Sigmoid colon (tissue), 4 donors: ENCODE measurements at regions not wholly inside any gene's neighbourhood (a gene's known extent, or its start where the extent isn't known, plus 50 kb on each side); places are given as distances from the start of the nearest gene placed in this dataset.

Experiments
- POLR2A ChIP-seq, 2 donors: fragments of 450-650 bp; IDR thresholded peaks; one replicate each; pipeline ENCODE4 v1.6.1; 2016; ENCODE audit warnings: antibody characterized with exemption in 2 of 2, mild to moderate bottlenecking in 2 of 2, moderate library complexity in 2 of 2
- POLR2AphosphoS5 ChIP-seq, 4 donors: sonication (generic); formaldehyde crosslinking; IDR thresholded peaks; one replicate each; pipeline ENCODE4 v1.6.1; 2017; ENCODE audit warnings: antibody characterized with exemption in 4 of 4
- TF ChIP-seq, protein P1 (sequence below), 4 experiments: fragments of 450-650 bp in 3 of 4; fragments of 200-600 bp in 1 of 4; IDR thresholded peaks; one replicate each; pipeline ENCODE4 v1.5.1; 2016 to 2019; ENCODE audit warnings: antibody characterized with exemption in 4 of 4, mild to moderate bottlenecking in 3 of 4, moderate library complexity in 2 of 4

DNA sequence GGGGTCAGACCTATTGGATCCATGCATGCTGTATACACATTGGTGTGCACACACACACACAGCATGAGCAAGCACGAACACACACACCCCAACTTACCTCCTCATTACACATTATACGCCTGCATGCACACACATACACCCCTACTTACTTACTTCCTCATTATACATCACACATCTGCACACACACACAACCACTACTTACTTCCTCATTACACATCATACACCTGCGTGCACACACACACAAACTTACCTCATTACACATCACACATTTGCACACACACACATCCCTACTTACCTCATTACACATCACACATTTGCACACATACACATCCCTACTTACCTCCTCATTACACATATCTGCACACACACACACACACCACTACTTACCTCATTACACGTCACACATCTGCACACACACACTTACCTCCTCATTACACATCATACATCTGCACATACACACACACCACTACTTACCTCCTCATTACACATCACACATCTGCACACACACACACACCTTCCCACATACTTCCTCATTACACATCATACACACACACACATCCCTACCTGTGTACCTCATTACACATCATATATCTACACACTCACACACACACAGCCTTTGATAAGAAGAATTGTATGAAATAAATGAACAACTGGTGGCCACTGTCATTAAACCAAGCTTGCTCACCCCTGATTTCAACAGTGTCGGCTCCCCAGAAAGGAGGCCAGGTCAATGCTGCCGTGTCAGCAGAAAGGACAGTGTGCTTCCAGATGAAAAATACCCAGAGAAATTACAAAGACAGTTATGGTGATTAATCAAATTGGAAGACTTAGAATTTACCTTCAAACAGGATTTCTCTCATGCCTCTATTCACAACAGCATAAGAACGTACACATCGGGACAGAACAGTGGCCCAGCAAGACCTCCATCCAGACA lies 117.8 kb downstream of the SETD4 start:
- TF ChIP-seq, protein P1, sequence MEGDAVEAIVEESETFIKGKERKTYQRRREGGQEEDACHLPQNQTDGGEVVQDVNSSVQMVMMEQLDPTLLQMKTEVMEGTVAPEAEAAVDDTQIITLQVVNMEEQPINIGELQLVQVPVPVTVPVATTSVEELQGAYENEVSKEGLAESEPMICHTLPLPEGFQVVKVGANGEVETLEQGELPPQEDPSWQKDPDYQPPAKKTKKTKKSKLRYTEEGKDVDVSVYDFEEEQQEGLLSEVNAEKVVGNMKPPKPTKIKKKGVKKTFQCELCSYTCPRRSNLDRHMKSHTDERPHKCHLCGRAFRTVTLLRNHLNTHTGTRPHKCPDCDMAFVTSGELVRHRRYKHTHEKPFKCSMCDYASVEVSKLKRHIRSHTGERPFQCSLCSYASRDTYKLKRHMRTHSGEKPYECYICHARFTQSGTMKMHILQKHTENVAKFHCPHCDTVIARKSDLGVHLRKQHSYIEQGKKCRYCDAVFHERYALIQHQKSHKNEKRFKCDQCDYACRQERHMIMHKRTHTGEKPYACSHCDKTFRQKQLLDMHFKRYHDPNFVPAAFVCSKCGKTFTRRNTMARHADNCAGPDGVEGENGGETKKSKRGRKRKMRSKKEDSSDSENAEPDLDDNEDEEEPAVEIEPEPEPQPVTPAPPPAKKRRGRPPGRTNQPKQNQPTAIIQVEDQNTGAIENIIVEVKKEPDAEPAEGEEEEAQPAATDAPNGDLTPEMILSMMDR (IDR thresholded peaks at IDR 0.05): no peak
- no peak for TF ChIP-seq POLR2AphosphoS5 (IDR thresholded peaks at IDR 0.05)
- no peak for TF ChIP-seq POLR2A (IDR thresholded peaks at IDR 0.05)
